Epithelial cell of proximal tubule (primary cell): ENCODE measurements at regions not wholly inside any gene's neighbourhood (a gene's known extent, or its start where the extent isn't known, plus 50 kb on each side); places are given as distances from the start of the nearest gene placed in this dataset.

ENCODE experiments used
- DNase-seq: peaks from one replicate; pipeline ENCODE4 v3.0.0-alpha.2; 2011; ENCODE audit warnings: low read depth
- H3K4me3 ChIP-seq: 2 replicates; pipeline ENCODE4 v1.5.1; 2011; ENCODE audit warnings: low read depth, mild to moderate bottlenecking, low read length
- CTCF ChIP-seq: conservative IDR thresholded peaks from 2 replicates; pipeline ENCODE4 v1.5.1; 2012; ENCODE audit warnings: low read depth, mild to moderate bottlenecking, low read length

- no peak overlapping the region for H3K4me3 ChIP-seq
- DNase-seq: no peak
- TF ChIP-seq CTCF: no peak
Observed at GRCh38 chr17:71337938-71338337, 782.9 kb upstream of the SOX9 start.

- DNase-seq: no peak
- TF ChIP-seq CTCF: no peak
- no peak overlapping the region for H3K4me3 ChIP-seq
Observed at GRCh38 chr17:71338396-71338795, 782.4 kb upstream of the SOX9 start.

GRCh38 chr17:71339206-71339605, 781.6 kb upstream of the SOX9 start:
- no peak for DNase-seq
- no peak for TF ChIP-seq CTCF
- H3K4me3 ChIP-seq: no peak overlapping the region

- no peak for DNase-seq
- no peak for TF ChIP-seq CTCF
- no peak overlapping the region for H3K4me3 ChIP-seq
Observed at GRCh38 chr17:71342737-71343136, 778.1 kb upstream of the SOX9 start.

GRCh38 chr17:71349908-71350600, 770.8 kb upstream of the SOX9 start:
- DNase-seq: no peak
- no peak for TF ChIP-seq CTCF
- no peak overlapping the region for H3K4me3 ChIP-seq

- DNase-seq: no peak
- H3K4me3 ChIP-seq: no peak overlapping the region
- TF ChIP-seq CTCF: no peak
Observed at GRCh38 chr17:71360301-71360700, 760.5 kb upstream of the SOX9 start.
